ENCODE measurements at regions not wholly inside any gene's neighbourhood (a gene's known extent, or its start where the extent isn't known, plus 50 kb on each side); places are given as distances from the start of the nearest gene placed in this dataset.

- no peak for TF ChIP-seq CTCF (IDR thresholded peaks at IDR 0.05; ENCODE audit: poor library complexity, severe bottlenecking)
- TF ChIP-seq EZH2 (IDR thresholded peaks at IDR 0.05; ENCODE audit: borderline replicate concordance, insufficient read depth, low read length, poor library complexity, severe bottlenecking) = no peak
- no peak for TF ChIP-seq REST (IDR thresholded peaks at IDR 0.05; ENCODE audit: borderline replicate concordance)
- TF ChIP-seq POLR2AphosphoS5 (IDR thresholded peaks at IDR 0.05) = no peak
- no peak for TF ChIP-seq TAF1 (IDR thresholded peaks at IDR 0.05; ENCODE audit: low read depth)
- TF ChIP-seq EP300 (conservative IDR thresholded peaks at IDR 0.05; ENCODE audit: poor library complexity, severe bottlenecking) = no peak
Measured at GRCh38 chr2:8528863-8529262, 153.0 kb upstream of the ID2 start.

Data from neural cell (in vitro differentiated cells).